OCI-LY1 (cell line): ENCODE measurements at regions not wholly inside any gene's neighbourhood (a gene's known extent, or its start where the extent isn't known, plus 50 kb on each side); places are given as distances from the start of the nearest gene placed in this dataset.

ENCODE experiments used
- H2AFZ ChIP-seq: fragments of 200-600 bp; sonication (generic), shearing (Covaris generic); 2 replicates; pipeline ENCODE4 v1.6.0; 2014; ENCODE audit warnings: antibody characterized with exemption, mild to moderate bottlenecking, low read length
- H3F3A ChIP-seq: fragments of 200-600 bp; sonication (generic), shearing (Covaris generic); 2 replicates; pipeline ENCODE4 v1.6.0; 2014; ENCODE audit warnings: mild to moderate bottlenecking, antibody characterized with exemption, low read length, moderate library complexity; ENCODE audit not compliant: insufficient read depth
- H3K27ac ChIP-seq: fragments of 200-600 bp; sonication (generic); 2 replicates; pipeline ENCODE4 v1.5.1; 2014; ENCODE audit warnings: low read length, mixed run types, mild to moderate bottlenecking, low read depth; ENCODE audit not compliant: poor library complexity, severe bottlenecking
- H3K27me3 ChIP-seq: fragments of 200-600 bp; sonication (generic); 2 replicates; pipeline ENCODE4 v1.6.0; 2014; ENCODE audit warnings: antibody characterized with exemption, mild to moderate bottlenecking, low read length, moderate library complexity; ENCODE audit not compliant: insufficient read depth
- H3K36me3 ChIP-seq: fragments of 200-600 bp; sonication (generic); 2 replicates; pipeline ENCODE4 v1.6.1; 2014; ENCODE audit warnings: mild to moderate bottlenecking, antibody characterized with exemption, low read length, moderate library complexity, mixed read lengths; ENCODE audit not compliant: insufficient read depth
- H3K4me1 ChIP-seq: fragments of 200-600 bp; sonication (generic); 2 replicates; pipeline ENCODE4 v1.5.1; 2014; ENCODE audit warnings: mild to moderate bottlenecking, low read length, moderate library complexity; ENCODE audit not compliant: insufficient read depth, severe bottlenecking
- H3K4me2 ChIP-seq: fragments of 200-600 bp; sonication (generic), shearing (Covaris generic); 2 replicates; pipeline ENCODE4 v1.6.1; 2014; ENCODE audit warnings: low read length
- H3K4me3 ChIP-seq: fragments of 200-600 bp; sonication (generic); 2 replicates; pipeline ENCODE4 v1.5.1; 2014; ENCODE audit warnings: low read length, low read depth, mild to moderate bottlenecking, mixed read lengths; ENCODE audit not compliant: poor library complexity, severe bottlenecking
- H3K79me2 ChIP-seq: fragments of 200-600 bp; shearing (Covaris generic); 2 replicates; pipeline ENCODE4 v1.6.1; 2016; ENCODE audit warnings: mixed run types, low read length, mixed read lengths; ENCODE audit not compliant: insufficient read depth
- H3K9ac ChIP-seq: fragments of 200-600 bp; sonication (generic), shearing (Covaris generic); 2 replicates; pipeline ENCODE4 v1.6.1; 2014; ENCODE audit warnings: mild to moderate bottlenecking, low read length, mixed read lengths
- H3K9me2 ChIP-seq: fragments of 200-600 bp; sonication (generic), shearing (Covaris generic); 2 replicates; pipeline ENCODE4 v1.6.1; 2014; ENCODE audit warnings: low read depth, mild to moderate bottlenecking, low read length, mixed read lengths
- H3K9me3 ChIP-seq: fragments of 200-600 bp; shearing (Covaris generic); 2 replicates; pipeline ENCODE4 v1.6.1; 2014; ENCODE audit warnings: low read length, mixed read lengths
- H4K20me1 ChIP-seq: fragments of 200-600 bp; sonication (generic), shearing (Covaris generic); 2 replicates; pipeline ENCODE4 v1.6.0; 2016; ENCODE audit warnings: mild to moderate bottlenecking, low read length; ENCODE audit not compliant: insufficient read depth
- EZH2 ChIP-seq: fragments of 200-600 bp; sonication (generic), shearing (Covaris generic); IDR thresholded peaks from 2 replicates; pipeline ENCODE4 v1.8.0; 2017; ENCODE audit warnings: borderline replicate concordance, mixed run types, mild to moderate bottlenecking, antibody characterized with exemption, low read length, moderate library complexity, mixed read lengths
- TF ChIP-seq, protein P1 (sequence below): fragments of 200-600 bp; sonication (generic), shearing (Covaris generic); IDR thresholded peaks from 2 replicates; pipeline ENCODE4 v1.5.1; 2017; ENCODE audit warnings: mild to moderate bottlenecking, antibody characterized with exemption, low read length, moderate library complexity, mixed read lengths

DNA sequence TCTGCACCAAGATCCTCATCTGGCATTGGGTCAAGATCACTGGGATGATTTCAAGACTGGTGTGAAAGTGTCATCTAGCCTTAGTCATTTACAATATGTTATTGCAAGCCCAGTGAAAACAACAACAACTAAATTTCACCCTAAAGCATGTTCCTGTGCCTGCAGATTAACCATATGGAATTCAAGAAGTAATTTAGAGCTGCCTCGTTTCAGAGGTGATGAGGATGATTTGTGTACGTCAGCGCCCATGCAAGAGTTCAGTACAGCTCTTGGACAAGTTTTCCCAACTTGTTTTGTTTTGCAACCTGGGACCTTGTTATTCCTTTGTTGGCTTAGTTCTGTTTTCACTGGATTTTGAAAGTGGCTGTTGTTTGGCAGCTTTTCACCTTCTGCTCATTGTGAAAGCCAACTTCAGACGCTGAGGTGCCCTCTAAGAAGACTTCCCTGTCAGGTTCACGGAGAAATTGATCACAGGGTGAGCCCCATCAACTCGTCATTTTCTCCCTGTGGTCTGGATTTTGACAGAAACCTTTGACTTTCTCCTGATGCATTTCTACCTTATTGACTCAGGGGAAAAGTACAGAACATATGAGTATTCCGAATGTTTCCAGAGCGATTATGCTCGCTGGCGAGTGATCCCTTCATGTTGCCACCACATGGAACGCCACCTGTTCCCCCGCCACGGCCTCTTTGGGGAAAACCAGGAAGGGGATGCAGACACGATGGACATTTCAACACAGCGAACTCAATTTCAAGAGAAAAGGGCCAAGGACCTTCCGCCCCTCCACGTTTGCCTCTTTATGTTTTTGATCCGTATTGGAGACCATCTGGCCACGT is 85.6 kb downstream of the FOXL1 start:
- Histone ChIP-seq H4K20me1 (no peaks in the 10 kb centered on the region), H3K36me3 (no peaks in the 10 kb centered on the region), H3K9me2 (no peaks in the 10 kb centered on the region), H2AFZ (no peak overlapping the region), H3K4me2 (no peak overlapping the region), H3K9me3 (no peaks in the 10 kb centered on the region), H3K27ac (no peak overlapping the region), H3K27me3 (no peaks in the 10 kb centered on the region; the same call in 1 of the 2 replicates), H3K4me1 (no peaks in the 10 kb centered on the region), H3F3A (no peaks in the 10 kb centered on the region), H3K79me2 (no peaks in the 10 kb centered on the region), H3K4me3 (no peak overlapping the region), H3K9ac (no peak overlapping the region)
- TF ChIP-seq, protein P1, sequence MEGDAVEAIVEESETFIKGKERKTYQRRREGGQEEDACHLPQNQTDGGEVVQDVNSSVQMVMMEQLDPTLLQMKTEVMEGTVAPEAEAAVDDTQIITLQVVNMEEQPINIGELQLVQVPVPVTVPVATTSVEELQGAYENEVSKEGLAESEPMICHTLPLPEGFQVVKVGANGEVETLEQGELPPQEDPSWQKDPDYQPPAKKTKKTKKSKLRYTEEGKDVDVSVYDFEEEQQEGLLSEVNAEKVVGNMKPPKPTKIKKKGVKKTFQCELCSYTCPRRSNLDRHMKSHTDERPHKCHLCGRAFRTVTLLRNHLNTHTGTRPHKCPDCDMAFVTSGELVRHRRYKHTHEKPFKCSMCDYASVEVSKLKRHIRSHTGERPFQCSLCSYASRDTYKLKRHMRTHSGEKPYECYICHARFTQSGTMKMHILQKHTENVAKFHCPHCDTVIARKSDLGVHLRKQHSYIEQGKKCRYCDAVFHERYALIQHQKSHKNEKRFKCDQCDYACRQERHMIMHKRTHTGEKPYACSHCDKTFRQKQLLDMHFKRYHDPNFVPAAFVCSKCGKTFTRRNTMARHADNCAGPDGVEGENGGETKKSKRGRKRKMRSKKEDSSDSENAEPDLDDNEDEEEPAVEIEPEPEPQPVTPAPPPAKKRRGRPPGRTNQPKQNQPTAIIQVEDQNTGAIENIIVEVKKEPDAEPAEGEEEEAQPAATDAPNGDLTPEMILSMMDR, result no peak
- TF ChIP-seq EZH2, result no peak

- H3K4me3 ChIP-seq, result no peak overlapping the region
- no peak overlapping the region for H3K27ac ChIP-seq
- no peak overlapping the region for H2AFZ ChIP-seq
- no peaks in the 10 kb centered on the region; the same call in 1 of the 2 replicates for H3K27me3 ChIP-seq
- no peak overlapping the region for H3K9ac ChIP-seq
- H3K36me3 ChIP-seq, result no peaks in the 10 kb centered on the region
- no peaks in the 10 kb centered on the region for H4K20me1 ChIP-seq
- TF ChIP-seq, protein P1, result no peak
- no peak for TF ChIP-seq EZH2
- H3F3A ChIP-seq, result no peaks in the 10 kb centered on the region
- H3K9me2 ChIP-seq, result no peaks in the 10 kb centered on the region
- no peaks in the 10 kb centered on the region for H3K79me2 ChIP-seq
- no peaks in the 10 kb centered on the region for H3K9me3 ChIP-seq
- H3K4me2 ChIP-seq, result no peak overlapping the region
- no peaks in the 10 kb centered on the region for H3K4me1 ChIP-seq
Measured at GRCh38 chr16:86664522-86665318, 86.4 kb downstream of the FOXL1 start.

- Histone ChIP-seq H3K9me2 (no peaks in the 10 kb centered on the region), H3K36me3 (no peaks in the 10 kb centered on the region), H3K27me3 (no peaks in the 10 kb centered on the region; the same call in 1 of the 2 replicates), H2AFZ (no peak overlapping the region), H3K9ac (no peak overlapping the region), H3K4me3 (no peak overlapping the region), H3K4me1 (no peaks in the 10 kb centered on the region), H3K79me2 (no peaks in the 10 kb centered on the region), H4K20me1 (no peaks in the 10 kb centered on the region), H3K27ac (no peak overlapping the region), H3K9me3 (no peaks in the 10 kb centered on the region), H3F3A (no peaks in the 10 kb centered on the region), H3K4me2 (no peak overlapping the region)
- TF ChIP-seq EZH2, result no peak
- TF ChIP-seq, protein P1, result no peak
Measured at GRCh38 chr16:86665319-86665675, 86.9 kb downstream of the FOXL1 start.
